ENCODE measurements at regions not wholly inside any gene's neighbourhood (a gene's known extent, or its start where the extent isn't known, plus 50 kb on each side); places are given as distances from the start of the nearest gene placed in this dataset.

GRCh38 chr18:61972389-61973264, 79.8 kb upstream of the RNF152 start:
- Histone ChIP-seq H3K27me3 (ENCODE audit: insufficient read depth, low read length, poor library complexity, severe bottlenecking) (no peaks in the 10 kb centered on the region), H3K4me1 (ENCODE audit: insufficient read depth, low read length) (peaks cover 5% of the 10 kb centered on the region), H3K4me3 (ENCODE audit: low read length) (no peak overlapping the region), H3K27ac (ENCODE audit: low read depth, low read length) (no peak overlapping the region), H3K9me3 (ENCODE audit: low read length) (no peaks in the 10 kb centered on the region), H3K36me3 (ENCODE audit: insufficient read depth, low read length) (no peaks in the 10 kb centered on the region)
- Mint-ChIP-seq H3K4me1 (peaks cover 14 to 25% (median 14%) of the 10 kb centered on the region in 3 donors), H3K27me3 (no peaks in the 10 kb centered on the region), H3K27ac (peak overlapping the region in 7 of 8 donors; percentile 23 to 83 (median 63)), H3K9me3 (no peaks in the 10 kb centered on the region), H3K36me3 (no peaks in the 10 kb centered on the region), H3K4me3 (no peak overlapping the region)
- POLR2A ChIA-PET: no interaction called here
- CTCF ChIA-PET: no interaction called here
- no peak for DNase-seq

GRCh38 chr18:61967252-61967891, 74.6 kb upstream of the RNF152 start:
- Mint-ChIP-seq H3K4me1 (peaks cover 0 to 6% (median 3%) of the 10 kb centered on the region in 3 donors), H3K4me3 (no peak overlapping the region), H3K27ac (no peak overlapping the region), H3K36me3 (peaks cover 0 to 2% (median 0%) of the 10 kb centered on the region in 3 donors), H3K27me3 (peaks cover 5 to 6% of the 10 kb centered on the region in 2 donors), H3K9me3 (peaks cover 0 to 2% (median 0%) of the 10 kb centered on the region in 5 donors)
- CTCF ChIA-PET: no interaction called here
- H3K27ac ChIP-seq (ENCODE audit: low read depth, low read length): no peak overlapping the region
- H3K27me3 ChIP-seq (ENCODE audit: insufficient read depth, low read length, poor library complexity, severe bottlenecking): no peaks in the 10 kb centered on the region
- H3K4me3 ChIP-seq (ENCODE audit: low read length): no peak overlapping the region
- DNase-seq: no peak
- H3K36me3 ChIP-seq (ENCODE audit: insufficient read depth, low read length): no peaks in the 10 kb centered on the region
- POLR2A ChIA-PET: interaction anchor here (0.7 kb wide), 1 partner anchor 40 kb away, joined by 4 read pairs; no protein-coding TSS in a partner anchor
- H3K4me1 ChIP-seq (ENCODE audit: insufficient read depth, low read length): no peaks in the 10 kb centered on the region
- no peaks in the 10 kb centered on the region for H3K9me3 ChIP-seq (ENCODE audit: low read length)

DNA sequence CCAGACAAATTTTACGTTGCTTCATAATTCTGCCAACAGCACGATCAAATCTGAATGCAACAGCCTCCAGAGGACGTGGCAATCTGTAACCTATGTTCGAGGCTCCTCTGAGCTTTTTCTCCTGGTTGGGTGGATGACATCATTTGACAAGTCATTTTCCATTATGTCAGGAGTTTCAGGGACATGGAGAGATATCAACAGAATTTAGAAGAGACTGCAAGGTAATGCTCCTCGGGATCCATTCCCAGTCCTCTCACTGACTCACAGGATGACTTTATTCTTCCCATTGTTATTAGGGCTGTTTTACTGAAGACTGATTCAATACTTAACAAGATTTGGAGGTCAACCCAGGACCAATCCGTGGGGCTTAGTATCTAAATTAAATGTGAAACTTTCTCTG, 72.5 kb upstream of the RNF152 start:
- H3K36me3 ChIP-seq (ENCODE audit: insufficient read depth, low read length): no peaks in the 10 kb centered on the region
- no peak for DNase-seq
- no peak overlapping the region for H3K4me3 ChIP-seq (ENCODE audit: low read length)
- no peak overlapping the region for H3K4me3 Mint-ChIP-seq
- peaks cover 6 to 12% of the 10 kb centered on the region in 2 donors for H3K27me3 Mint-ChIP-seq
- H3K9me3 ChIP-seq (ENCODE audit: low read length): no peaks in the 10 kb centered on the region
- H3K27ac Mint-ChIP-seq: no peak overlapping the region
- H3K4me1 Mint-ChIP-seq: no peaks in the 10 kb centered on the region
- H3K4me1 ChIP-seq (ENCODE audit: insufficient read depth, low read length): no peaks in the 10 kb centered on the region
- H3K9me3 Mint-ChIP-seq: peaks cover 0 to 2% (median 0%) of the 10 kb centered on the region in 5 donors
- H3K27me3 ChIP-seq (ENCODE audit: insufficient read depth, low read length, poor library complexity, severe bottlenecking): no peaks in the 10 kb centered on the region
- H3K27ac ChIP-seq (ENCODE audit: low read depth, low read length): no peak overlapping the region
- POLR2A ChIA-PET: no interaction called here
- H3K36me3 Mint-ChIP-seq: peaks cover 0 to 2% (median 0%) of the 10 kb centered on the region in 3 donors
- CTCF ChIA-PET: no interaction called here

DNA sequence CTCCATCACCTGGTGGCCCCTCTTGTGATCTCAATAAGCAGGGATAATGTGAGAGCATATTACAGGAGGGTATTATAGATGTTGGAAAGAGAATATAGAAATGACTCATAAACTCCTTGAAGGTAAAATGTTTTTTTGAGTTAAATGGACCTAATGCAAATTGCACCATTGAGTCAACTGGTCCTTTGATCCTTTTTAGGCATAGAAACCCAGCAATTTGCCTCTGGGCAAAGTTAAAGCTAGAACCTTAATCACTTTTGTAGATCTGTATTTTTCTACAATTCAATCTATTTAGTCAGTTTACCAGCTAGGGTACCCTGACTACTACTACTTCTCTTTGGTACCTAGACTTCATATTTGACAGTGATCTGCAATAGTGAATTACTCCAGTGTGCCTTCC, 71.8 kb upstream of the RNF152 start:
- Histone ChIP-seq H3K4me1 (ENCODE audit: insufficient read depth, low read length) (no peaks in the 10 kb centered on the region), H3K9me3 (ENCODE audit: low read length) (no peaks in the 10 kb centered on the region), H3K4me3 (ENCODE audit: low read length) (no peak overlapping the region), H3K27me3 (ENCODE audit: insufficient read depth, low read length, poor library complexity, severe bottlenecking) (no peaks in the 10 kb centered on the region), H3K27ac (ENCODE audit: low read depth, low read length) (no peak overlapping the region), H3K36me3 (ENCODE audit: insufficient read depth, low read length) (no peaks in the 10 kb centered on the region)
- Mint-ChIP-seq H3K36me3 (peaks cover 0 to 2% (median 0%) of the 10 kb centered on the region in 3 donors), H3K27me3 (peaks cover 6 to 12% of the 10 kb centered on the region in 2 donors), H3K27ac (no peak overlapping the region), H3K4me3 (no peak overlapping the region), H3K4me1 (no peaks in the 10 kb centered on the region), H3K9me3 (peaks cover 0 to 2% (median 0%) of the 10 kb centered on the region in 5 donors)
- CTCF ChIA-PET: no interaction called here
- POLR2A ChIA-PET: no interaction called here
- DNase-seq: no peak

DNA sequence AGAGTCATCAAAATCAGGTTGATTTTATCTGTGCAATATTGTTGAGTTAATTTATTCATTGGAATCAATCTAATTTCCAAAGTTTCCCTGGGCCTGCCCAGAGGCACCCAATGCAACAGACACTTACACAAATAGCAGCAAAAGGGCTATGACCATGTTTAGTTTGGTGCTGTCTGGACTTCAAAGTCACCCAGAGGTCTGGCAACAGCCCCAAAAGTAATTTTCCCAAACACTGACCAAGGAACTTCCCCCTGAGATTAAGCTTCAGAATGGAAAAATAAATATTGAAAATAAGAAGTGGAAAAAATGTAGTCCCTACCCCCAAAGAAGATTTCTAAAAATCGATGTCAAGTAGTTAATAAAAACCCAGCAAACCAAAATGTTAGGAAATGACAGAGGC, 70.9 kb upstream of the RNF152 start:
- POLR2A ChIA-PET: no interaction called here

DNA sequence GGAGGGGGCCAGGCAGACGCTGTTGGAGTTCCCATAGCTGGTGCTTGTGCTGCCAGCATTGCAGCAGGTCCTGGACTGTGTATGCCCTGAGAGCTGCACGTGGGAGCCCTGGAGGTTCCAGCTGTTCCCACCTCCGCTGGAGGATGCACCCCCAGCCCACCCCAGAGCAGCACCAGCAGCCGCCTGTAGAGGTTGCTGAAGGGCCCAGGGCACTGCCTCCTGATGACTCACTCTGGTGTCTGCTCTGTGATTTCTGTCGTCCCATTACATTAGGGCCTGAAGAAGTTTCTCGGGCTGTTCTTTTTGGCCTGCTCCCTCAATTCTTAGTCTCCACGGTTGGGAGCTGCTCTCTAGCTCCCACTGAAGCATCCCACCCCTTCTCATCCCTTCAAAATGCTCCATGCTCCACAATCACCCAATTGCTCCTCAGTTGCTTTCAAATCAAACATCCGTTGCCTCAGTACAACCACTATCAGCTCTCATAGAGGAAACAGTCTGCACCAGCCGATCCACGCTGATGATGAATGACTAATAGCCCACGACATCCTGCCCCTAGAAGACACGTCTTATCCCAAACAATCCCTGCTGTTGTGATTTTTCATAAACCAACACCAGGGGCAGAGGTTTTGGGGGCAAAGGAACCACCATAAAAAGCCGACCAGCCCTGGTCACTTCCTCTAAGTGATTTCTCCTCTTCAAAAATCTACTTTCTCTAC, 65.2 kb upstream of the RNF152 start:
- POLR2A ChIA-PET: no interaction called here
- peaks cover 0 to 7% (median 6%) of the 10 kb centered on the region in 3 donors for H3K4me1 Mint-ChIP-seq
- Histone ChIP-seq H3K4me1 (ENCODE audit: insufficient read depth, low read length) (no peaks in the 10 kb centered on the region), H3K27me3 (ENCODE audit: insufficient read depth, low read length, poor library complexity, severe bottlenecking) (no peaks in the 10 kb centered on the region), H3K27ac (ENCODE audit: low read depth, low read length) (no peak overlapping the region), H3K9me3 (ENCODE audit: low read length) (no peaks in the 10 kb centered on the region), H3K36me3 (ENCODE audit: insufficient read depth, low read length) (no peaks in the 10 kb centered on the region), H3K4me3 (ENCODE audit: low read length) (no peak overlapping the region)
- no peak for DNase-seq
- H3K4me3 Mint-ChIP-seq: no peak overlapping the region
- no peak overlapping the region for H3K27ac Mint-ChIP-seq
- CTCF ChIA-PET: no interaction called here
- H3K36me3 Mint-ChIP-seq: no peaks in the 10 kb centered on the region
- peaks cover 0 to 14% of the 10 kb centered on the region in 2 donors for H3K27me3 Mint-ChIP-seq
- no peaks in the 10 kb centered on the region for H3K9me3 Mint-ChIP-seq

More for the DNA sequence above, 70.9 kb upstream of the RNF152 start:
- Histone ChIP-seq H3K9me3 (ENCODE audit: low read length) (no peaks in the 10 kb centered on the region), H3K4me3 (ENCODE audit: low read length) (no peak overlapping the region), H3K27ac (ENCODE audit: low read depth, low read length) (no peak overlapping the region), H3K36me3 (ENCODE audit: insufficient read depth, low read length) (no peaks in the 10 kb centered on the region), H3K27me3 (ENCODE audit: insufficient read depth, low read length, poor library complexity, severe bottlenecking) (no peaks in the 10 kb centered on the region), H3K4me1 (ENCODE audit: insufficient read depth, low read length) (no peaks in the 10 kb centered on the region)
- Mint-ChIP-seq H3K4me3 (no peak overlapping the region), H3K27ac (no peak overlapping the region), H3K27me3 (peaks cover 6 to 16% of the 10 kb centered on the region in 2 donors), H3K36me3 (peaks cover 0 to 2% (median 0%) of the 10 kb centered on the region in 3 donors), H3K4me1 (no peaks in the 10 kb centered on the region), H3K9me3 (peaks cover 0 to 2% (median 0%) of the 10 kb centered on the region in 5 donors)
- CTCF ChIA-PET: interaction anchor here (1.4 kb wide), 1 partner anchor 22 kb away, joined by 3 read pairs; no protein-coding TSS in a partner anchor
- DNase-seq: no peak

DNA sequence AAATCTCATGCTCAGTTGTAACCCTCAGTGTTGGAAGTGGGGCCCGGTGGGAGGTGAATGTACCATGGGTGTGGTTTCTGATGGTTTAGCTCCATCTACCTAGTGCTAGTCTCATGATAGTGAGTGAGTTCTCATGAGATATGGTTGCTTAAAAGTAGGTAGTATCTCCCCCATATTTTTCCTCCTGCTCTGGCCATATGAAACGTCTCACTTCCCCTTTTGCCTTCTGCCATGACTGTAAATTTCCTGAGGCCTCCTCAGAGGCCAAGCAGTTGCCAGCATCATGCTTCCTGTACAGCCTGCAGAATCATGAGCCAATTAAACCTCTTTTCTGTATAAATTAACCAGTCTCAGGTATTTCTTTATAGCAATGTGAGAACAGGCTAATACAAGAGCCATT, 62.8 kb upstream of the RNF152 start:
- Mint-ChIP-seq H3K27me3 (peaks cover 0 to 7% of the 10 kb centered on the region in 2 donors), H3K36me3 (no peaks in the 10 kb centered on the region), H3K27ac (no peak overlapping the region), H3K9me3 (no peaks in the 10 kb centered on the region), H3K4me3 (no peak overlapping the region), H3K4me1 (peaks cover 8 to 21% (median 20%) of the 10 kb centered on the region in 3 donors)
- DNase-seq: no peak
- POLR2A ChIA-PET: no interaction called here
- H3K27me3 ChIP-seq (ENCODE audit: insufficient read depth, low read length, poor library complexity, severe bottlenecking): no peaks in the 10 kb centered on the region
- H3K27ac ChIP-seq (ENCODE audit: low read depth, low read length): no peak overlapping the region
- H3K36me3 ChIP-seq (ENCODE audit: insufficient read depth, low read length): no peaks in the 10 kb centered on the region
- H3K9me3 ChIP-seq (ENCODE audit: low read length): no peaks in the 10 kb centered on the region
- CTCF ChIA-PET: no interaction called here
- no peak overlapping the region for H3K4me3 ChIP-seq (ENCODE audit: low read length)
- H3K4me1 ChIP-seq (ENCODE audit: insufficient read depth, low read length): no peaks in the 10 kb centered on the region
